ENCODE measurements at regions not wholly inside any gene's neighbourhood (a gene's known extent, or its start where the extent isn't known, plus 50 kb on each side); places are given as distances from the start of the nearest gene placed in this dataset.

- DNase-seq (ENCODE audit: low read depth) = no peak
These were observed 253.9 kb downstream of the SEC14L1 start for GRCh38 chr17:77394540-77395295.

GRCh38 chr17:77395501-77396048 lies 254.8 kb downstream of the SEC14L1 start:
- no peak for DNase-seq (ENCODE audit: low read depth)

DNA sequence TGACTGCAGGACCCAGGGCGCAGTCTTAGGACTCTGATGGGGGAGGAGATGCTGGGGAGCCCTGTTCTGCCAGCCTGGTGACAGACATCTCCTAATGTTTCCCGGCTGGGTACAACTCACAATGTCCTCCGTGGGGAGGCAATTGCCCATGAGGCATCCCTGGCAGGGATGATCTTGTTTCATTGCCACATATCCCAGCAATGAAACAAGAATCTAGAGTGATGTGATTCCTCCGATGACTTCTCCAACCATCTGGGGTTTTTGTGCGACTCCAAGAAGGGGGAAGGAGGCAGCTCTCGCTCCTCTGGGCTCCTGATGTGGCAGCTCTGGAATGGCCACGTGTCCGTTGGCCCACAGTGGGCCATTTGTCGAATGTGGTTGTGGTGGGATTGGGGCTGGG lies 255.8 kb downstream of the SEC14L1 start:
- DNase-seq (ENCODE audit: low read depth) = no peak

DNA sequence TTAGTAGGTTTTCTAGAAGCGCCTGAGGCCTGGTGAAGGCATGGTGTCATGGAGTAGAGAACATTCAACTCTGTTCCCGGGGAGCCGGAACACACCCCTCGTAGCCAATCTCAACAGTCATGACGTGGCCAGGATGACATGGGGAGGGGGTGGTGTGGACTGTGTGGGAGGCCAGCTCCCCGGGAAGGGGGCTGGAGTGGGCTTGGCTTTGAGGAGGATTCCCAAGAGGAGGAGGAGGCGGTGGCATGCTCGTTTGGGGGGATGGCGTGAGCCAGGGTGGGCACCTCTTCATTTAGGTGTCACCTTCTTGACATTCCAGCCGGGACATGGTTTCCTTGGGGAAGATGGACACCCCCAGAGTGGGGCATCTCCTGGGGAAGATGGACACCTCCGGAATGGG lies 257.5 kb downstream of the SEC14L1 start:
- DNase-seq (ENCODE audit: low read depth) = no peak

DNA sequence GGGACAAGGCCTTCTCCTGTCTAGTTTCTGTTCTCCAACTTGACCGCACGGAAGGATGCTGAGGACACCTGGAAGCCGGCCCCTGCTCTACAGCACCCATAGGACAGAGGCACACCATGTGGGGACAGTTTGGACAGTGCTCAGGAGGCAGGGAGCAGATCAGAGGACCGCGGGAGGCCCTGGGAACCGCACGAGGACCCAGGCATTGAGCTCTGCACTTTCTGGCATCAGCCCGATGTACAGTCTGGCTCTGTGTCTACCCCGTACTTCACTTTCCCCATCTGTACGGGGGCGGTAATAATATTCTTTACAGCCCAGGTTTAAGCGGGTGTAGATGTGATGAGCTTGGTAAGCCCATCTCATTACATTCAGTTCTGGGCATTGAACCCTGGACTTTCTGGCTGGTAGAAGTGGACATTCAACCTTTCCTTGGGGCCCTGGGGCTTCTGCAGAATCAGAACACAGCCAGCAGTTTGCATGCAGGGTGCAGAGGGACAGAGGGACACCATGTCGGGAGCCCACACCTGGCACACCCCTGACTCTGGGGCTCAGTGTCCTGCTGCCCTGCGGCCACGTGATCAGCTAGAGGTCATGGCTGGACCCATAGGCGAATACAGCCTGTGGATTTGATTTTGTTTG lies 258.7 kb downstream of the SEC14L1 start:
- no peak for DNase-seq (ENCODE audit: low read depth)

GRCh38 chr17:77400445-77400870 lies 259.7 kb downstream of the SEC14L1 start:
- no peak for DNase-seq (ENCODE audit: low read depth)

- DNase-seq (ENCODE audit: low read depth) = no peak
These were observed 261.5 kb downstream of the SEC14L1 start for GRCh38 chr17:77402159-77402731.

- no peak for DNase-seq (ENCODE audit: low read depth)
These were observed 263.1 kb downstream of the SEC14L1 start for GRCh38 chr17:77403854-77404253.

DNA sequence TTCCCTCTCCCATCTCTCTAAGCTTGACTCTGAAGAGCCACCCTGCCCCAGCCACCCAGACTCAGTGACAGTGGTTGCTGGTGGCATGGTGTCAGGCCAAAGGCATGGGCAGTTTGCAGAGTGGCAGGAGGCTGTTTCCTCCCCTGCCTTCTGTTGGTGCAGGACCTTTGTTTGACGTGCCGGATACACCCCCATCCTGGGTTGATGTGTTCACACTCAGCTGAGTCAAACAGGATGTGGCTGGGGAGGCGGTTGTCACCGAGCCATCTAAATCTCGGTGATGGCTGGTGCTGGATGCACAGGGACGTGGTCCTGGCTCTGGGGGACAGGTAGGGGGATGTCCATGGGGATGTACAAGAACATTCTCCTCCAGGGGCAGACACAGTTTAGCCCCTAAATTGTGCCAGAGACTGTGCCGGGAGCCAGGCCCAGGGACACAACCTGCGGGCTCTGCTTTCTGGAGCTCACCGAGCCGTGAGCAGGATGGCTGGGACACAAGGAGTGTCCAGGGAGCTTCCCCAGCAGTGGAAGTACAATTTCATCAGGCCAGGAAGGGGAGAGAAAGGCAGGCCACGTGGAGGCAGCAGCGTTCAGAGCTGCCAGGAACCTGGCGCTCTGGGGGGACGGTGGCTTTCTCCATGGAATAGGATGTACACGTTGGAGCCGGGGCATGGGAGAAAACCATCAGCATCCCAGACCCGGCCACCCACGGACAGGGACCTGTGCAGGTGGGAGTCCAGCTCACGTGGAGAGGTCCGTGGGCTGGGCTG lies 264.2 kb downstream of the SEC14L1 start:
- DNase-seq (ENCODE audit: low read depth) = no peak

GRCh38 chr17:77405867-77406732 lies 265.3 kb downstream of the SEC14L1 start:
- no peak for DNase-seq (ENCODE audit: low read depth)

DNA sequence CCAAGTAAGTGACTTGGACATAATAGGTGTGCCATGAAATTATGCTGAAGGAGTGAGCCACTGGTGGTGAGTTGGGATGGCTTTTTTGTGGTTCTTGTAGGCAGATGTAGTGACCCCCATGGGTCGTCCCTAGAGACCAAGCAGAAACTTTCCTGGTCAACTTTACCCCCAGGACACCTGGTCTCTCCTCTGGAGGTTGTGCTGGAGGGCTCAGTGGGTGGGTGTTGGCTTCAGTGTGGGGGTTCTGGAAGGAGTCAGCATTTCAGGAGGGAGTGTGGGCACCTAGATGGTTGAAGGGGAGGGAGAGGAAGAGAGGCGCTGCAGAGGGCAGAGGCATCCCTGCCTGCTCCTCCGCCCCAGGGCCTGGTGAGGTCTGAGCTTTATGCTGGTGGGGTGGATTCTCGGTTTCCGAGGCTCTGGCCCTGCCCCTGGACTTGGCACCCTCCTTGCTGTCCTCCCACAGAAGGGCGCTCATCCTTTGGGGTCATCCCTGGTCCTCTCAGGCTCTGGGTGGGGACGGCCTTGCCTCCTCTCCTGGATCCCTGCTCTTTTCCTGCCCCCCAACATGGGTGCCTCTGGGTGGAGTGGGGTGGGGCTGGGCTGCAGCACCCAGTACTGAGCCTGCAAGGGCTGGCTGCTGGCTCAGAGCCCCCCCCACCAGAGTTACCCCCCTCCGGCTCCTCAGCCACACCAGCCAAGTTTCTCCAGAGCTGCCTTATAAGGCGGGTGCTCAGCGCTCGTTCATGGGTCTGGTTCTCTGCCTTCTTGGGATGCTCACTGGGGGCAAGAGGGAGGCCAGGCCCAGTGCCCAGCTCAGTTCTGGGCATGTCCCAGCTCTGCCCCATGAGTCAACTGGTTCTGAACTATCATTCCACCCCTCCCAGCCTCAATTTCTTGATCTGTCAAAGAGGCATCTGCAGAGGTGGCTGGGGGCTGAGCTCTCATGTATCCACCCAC lies 266.8 kb downstream of the SEC14L1 start:
- no peak for DNase-seq (ENCODE audit: low read depth)

DNA sequence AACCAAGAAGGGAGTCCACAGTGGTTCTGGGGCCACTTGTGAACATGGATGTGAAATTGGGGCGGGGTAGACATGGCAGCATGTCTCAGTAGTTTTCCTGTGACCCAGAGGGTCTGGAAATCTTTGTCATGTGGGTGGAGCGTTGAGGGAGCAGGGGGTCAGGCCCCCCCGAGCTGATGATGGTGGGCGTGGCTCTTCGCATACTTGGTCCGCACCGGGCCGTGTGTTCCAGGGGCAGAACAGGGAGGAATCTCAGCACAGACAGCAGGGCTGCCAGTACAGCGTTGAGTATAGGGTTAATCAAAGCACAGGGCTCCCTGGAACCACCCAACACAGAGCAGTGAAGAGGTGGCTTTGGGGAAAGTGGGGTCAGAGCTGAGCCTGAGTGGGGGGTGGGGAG lies 267.5 kb downstream of the SEC14L1 start:
- no peak for DNase-seq (ENCODE audit: low read depth)

DNA sequence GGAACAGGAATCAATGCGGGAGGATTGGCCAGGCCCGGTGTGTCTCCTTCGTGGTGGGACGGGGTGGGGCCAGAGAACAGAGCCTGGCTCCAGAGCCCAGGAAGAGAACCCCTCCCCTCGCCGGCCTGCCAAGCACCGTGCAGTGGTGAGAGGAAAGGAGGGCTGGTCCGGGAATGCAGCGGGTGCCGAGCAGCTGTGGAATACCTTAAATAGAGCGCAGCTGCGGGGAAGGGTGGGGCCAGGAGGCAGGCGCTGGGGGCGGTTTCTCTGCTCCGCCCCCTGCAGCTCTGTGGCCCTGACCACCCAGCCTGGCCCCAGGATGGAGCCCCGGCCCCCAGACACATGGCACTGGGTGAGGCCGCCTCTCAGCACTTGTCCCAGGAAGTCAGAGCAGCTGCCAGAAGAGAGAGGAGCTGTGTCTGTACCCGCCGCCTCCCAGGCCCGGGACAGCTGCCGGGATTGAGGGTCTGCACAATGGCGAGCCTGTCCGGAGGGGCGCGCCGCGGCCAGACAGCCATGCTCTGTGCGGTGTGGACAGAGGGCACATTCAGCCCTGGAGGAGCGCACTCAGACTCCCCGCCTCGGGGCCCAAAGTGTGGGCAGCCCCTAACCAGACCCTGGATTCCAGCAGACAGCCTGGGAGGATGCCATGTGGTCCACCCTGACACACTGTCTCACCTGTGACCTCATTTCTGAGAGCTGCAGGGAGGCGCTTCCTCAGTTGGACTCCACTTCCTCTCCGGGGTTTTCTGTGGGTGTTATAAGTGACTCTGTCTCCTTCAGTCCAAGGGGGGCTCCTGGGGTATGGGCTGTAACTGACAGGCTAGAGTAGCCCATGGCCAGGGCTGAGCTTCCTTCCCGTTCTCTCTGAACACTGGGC lies 268.8 kb downstream of the SEC14L1 start:
- DNase-seq (ENCODE audit: low read depth) = no peak

- DNase-seq (ENCODE audit: low read depth) = no peak
These were observed 269.7 kb downstream of the SEC14L1 start for GRCh38 chr17:77410470-77410869.

GRCh38 chr17:77414811-77415400 lies 274.1 kb downstream of the SEC14L1 start:
- no peak for DNase-seq (ENCODE audit: low read depth)

DNA sequence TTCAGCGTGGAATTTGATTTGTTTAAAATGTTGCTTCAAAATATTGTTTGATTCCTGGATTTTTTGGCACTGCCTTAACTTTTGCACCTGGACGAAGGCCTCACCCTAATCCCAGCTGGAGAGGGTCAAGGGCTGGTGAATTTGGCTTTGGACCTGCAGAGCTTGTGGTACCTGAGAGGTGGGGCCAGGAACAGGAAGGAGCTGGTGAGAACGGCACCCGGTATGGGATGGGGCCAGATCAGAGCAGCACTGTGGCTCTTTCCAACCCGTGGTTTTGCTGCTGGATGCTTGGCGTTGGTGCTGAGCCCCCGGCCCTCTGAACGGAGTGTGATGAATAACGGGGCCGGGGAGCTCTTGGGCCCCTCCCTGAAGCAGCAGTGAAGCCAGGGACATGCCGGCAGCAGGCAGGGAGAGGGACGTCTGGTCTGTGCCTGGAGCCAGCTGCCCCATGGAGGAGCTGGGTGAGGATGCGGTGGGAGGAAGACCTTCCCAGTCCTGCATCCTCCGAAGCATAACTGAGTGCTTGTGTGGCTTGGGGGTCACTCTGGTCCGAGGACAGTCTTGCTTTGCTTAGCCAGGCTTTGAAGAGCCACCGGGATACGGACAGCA lies 275.4 kb downstream of the SEC14L1 start:
- no peak for DNase-seq (ENCODE audit: low read depth)

DNA sequence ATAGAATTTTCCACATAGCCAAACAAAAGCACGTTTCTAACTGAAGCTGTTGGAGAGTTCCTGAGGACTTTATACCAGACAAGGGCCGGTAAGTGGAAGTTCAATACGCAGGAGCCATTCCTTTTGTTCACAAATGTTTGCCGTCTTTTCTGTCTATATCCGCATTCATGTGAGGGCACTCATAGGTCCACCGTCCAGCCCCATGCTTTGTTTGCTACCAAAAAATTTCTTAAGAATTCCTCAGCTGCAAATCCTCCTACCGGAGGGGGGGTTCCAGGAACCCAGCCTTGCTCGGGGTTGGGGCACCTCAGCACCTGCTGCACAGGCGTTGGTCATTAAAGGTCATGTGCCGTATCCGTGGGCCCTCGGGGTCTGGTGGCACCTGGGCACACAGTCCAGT lies 276.8 kb downstream of the SEC14L1 start:
- no peak for DNase-seq (ENCODE audit: low read depth)

DNA sequence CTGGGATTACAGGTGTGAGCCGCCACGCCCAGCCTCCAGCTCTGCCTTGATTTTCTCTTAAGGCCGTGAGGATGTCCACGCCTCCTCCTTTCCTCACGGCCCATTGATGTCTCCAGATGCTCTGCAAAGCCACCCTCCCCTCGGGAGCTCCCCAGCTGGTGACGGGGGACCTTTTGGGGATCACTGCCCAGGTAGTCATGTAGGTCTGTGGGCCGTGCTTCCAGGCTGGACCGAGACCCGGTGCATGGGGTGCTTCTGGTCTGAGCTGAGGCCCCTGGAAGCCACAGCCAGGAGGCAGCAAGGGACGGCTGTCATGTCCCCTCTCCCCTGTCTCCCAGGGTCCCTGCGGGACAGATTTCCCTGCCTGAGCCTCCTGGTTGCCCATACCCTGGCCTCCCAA lies 277.8 kb downstream of the SEC14L1 start:
- DNase-seq (ENCODE audit: low read depth) = no peak
